Neural progenitor cell (in vitro differentiated cells): ENCODE measurements at regions not wholly inside any gene's neighbourhood (a gene's known extent, or its start where the extent isn't known, plus 50 kb on each side); places are given as distances from the start of the nearest gene placed in this dataset.

ENCODE experiments used
- EZH2phosphoT487 ChIP-seq: fragments of 200-600 bp; sonication (generic); IDR thresholded peaks from 2 replicates; pipeline ENCODE4 v1.6.1; 2017; ENCODE audit warnings: antibody characterized with exemption
- TF ChIP-seq, protein P1 (sequence below): fragments of 200-600 bp; sonication (generic); IDR thresholded peaks from 2 replicates; pipeline ENCODE4 v1.5.1; 2017; ENCODE audit warnings: antibody characterized with exemption, mild to moderate bottlenecking

DNA sequence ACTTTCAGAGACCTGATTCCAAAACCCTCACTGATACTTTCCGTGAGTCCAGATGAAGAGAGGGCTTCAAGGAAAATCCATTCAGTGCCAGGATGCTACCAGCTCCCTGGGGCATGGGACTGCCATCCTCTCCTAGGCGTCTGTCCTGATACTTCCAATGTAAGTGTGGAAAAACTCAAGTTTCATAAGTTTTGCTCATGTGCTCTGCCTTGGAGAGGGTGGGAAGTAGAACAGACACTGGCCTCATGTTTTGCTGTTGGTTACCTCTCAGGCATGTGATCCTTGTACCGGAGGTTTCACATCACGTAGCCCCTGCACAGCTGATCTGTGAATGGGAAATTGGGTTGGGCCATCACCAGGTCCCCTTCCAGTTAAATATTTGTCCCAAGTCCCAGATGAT lies 517.1 kb downstream of the RPS24 start:
- TF ChIP-seq, protein P1, sequence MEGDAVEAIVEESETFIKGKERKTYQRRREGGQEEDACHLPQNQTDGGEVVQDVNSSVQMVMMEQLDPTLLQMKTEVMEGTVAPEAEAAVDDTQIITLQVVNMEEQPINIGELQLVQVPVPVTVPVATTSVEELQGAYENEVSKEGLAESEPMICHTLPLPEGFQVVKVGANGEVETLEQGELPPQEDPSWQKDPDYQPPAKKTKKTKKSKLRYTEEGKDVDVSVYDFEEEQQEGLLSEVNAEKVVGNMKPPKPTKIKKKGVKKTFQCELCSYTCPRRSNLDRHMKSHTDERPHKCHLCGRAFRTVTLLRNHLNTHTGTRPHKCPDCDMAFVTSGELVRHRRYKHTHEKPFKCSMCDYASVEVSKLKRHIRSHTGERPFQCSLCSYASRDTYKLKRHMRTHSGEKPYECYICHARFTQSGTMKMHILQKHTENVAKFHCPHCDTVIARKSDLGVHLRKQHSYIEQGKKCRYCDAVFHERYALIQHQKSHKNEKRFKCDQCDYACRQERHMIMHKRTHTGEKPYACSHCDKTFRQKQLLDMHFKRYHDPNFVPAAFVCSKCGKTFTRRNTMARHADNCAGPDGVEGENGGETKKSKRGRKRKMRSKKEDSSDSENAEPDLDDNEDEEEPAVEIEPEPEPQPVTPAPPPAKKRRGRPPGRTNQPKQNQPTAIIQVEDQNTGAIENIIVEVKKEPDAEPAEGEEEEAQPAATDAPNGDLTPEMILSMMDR = no peak
- TF ChIP-seq EZH2phosphoT487 = no peak
